Activated CD4-positive, alpha-beta T cell treated with anti-CD3 and anti-CD28 coated beads, Interleukin-2, amount 10 ng/mL, durations not matched to agents 24 days and 14 days (primary cell): ENCODE measurements at regions not wholly inside any gene's neighbourhood (a gene's known extent, or its start where the extent isn't known, plus 50 kb on each side); places are given as distances from the start of the nearest gene placed in this dataset.

ENCODE experiments used
- DNase-seq: peaks from one replicate; pipeline ENCODE4 v3.0.0; 2022
- H3K27ac Mint-ChIP-seq: one replicate; pipeline ENCODE4 v1.8.0; 2022; ENCODE audit warnings: mild to moderate bottlenecking, mixed read lengths
- H3K27me3 Mint-ChIP-seq: one replicate; pipeline ENCODE4 v1.8.0; 2022; ENCODE audit warnings: mixed read lengths
- H3K36me3 Mint-ChIP-seq: one replicate; pipeline ENCODE4 v1.8.0; 2022; ENCODE audit warnings: low read depth, mild to moderate bottlenecking, mixed read lengths
- H3K4me1 Mint-ChIP-seq: one replicate; pipeline ENCODE4 v1.8.0; 2021; ENCODE audit warnings: mixed read lengths
- H3K4me3 Mint-ChIP-seq: one replicate; pipeline ENCODE4 v1.8.0; 2022; ENCODE audit warnings: mild to moderate bottlenecking, moderate library complexity, mixed read lengths
- H3K9me3 Mint-ChIP-seq: one replicate; pipeline ENCODE4 v1.8.0; 2021; ENCODE audit warnings: mixed read lengths
- intact Hi-C: fragments of 100-400 bp; cut with micrococcal nuclease; formaldehyde crosslinking; loops from one replicate; pipeline ENCODE4 v1.15.1; 2023

- intact Hi-C loops = no loop called here
- Mint-ChIP-seq H3K27me3 (no peaks in the 10 kb centered on the region), H3K27ac (no peak overlapping the region), H3K9me3 (no peaks in the 10 kb centered on the region), H3K4me3 (no peak overlapping the region), H3K36me3 (no peaks in the 10 kb centered on the region), H3K4me1 (no peaks in the 10 kb centered on the region)
- DNase-seq = no peak
These were observed 186.2 kb downstream of the DRD1 start for GRCh38 chr5:175257847-175258194.

- no peak for DNase-seq
- intact Hi-C loops = no loop called here
- Mint-ChIP-seq H3K4me1 (no peaks in the 10 kb centered on the region), H3K9me3 (no peaks in the 10 kb centered on the region), H3K27me3 (no peaks in the 10 kb centered on the region), H3K27ac (no peak overlapping the region), H3K36me3 (no peaks in the 10 kb centered on the region), H3K4me3 (no peak overlapping the region)
These were observed 186.7 kb downstream of the DRD1 start for GRCh38 chr5:175257128-175257846.

- Mint-ChIP-seq H3K9me3 (no peaks in the 10 kb centered on the region), H3K27me3 (no peaks in the 10 kb centered on the region), H3K36me3 (no peaks in the 10 kb centered on the region), H3K27ac (no peak overlapping the region), H3K4me3 (no peak overlapping the region), H3K4me1 (no peaks in the 10 kb centered on the region)
- intact Hi-C loops = no loop called here
- no peak for DNase-seq
These were observed 189.8 kb downstream of the DRD1 start for GRCh38 chr5:175254155-175254554.

GRCh38 chr5:175253597-175253996, 190.4 kb downstream of the DRD1 start:
- H3K27ac Mint-ChIP-seq = no peak overlapping the region
- H3K27me3 Mint-ChIP-seq = no peaks in the 10 kb centered on the region
- H3K9me3 Mint-ChIP-seq = no peaks in the 10 kb centered on the region
- no peak overlapping the region for H3K4me3 Mint-ChIP-seq
- no peaks in the 10 kb centered on the region for H3K36me3 Mint-ChIP-seq
- DNase-seq = no peak
- no peaks in the 10 kb centered on the region for H3K4me1 Mint-ChIP-seq
- intact Hi-C loops = no loop called here

GRCh38 chr5:175252234-175252805, 191.7 kb downstream of the DRD1 start:
- H3K36me3 Mint-ChIP-seq = no peaks in the 10 kb centered on the region
- no peaks in the 10 kb centered on the region for H3K9me3 Mint-ChIP-seq
- H3K4me1 Mint-ChIP-seq = no peaks in the 10 kb centered on the region
- H3K27ac Mint-ChIP-seq = no peak overlapping the region
- H3K4me3 Mint-ChIP-seq = no peak overlapping the region
- intact Hi-C loops = no loop called here
- no peak for DNase-seq
- H3K27me3 Mint-ChIP-seq = peaks cover 3% of the 10 kb centered on the region

GRCh38 chr5:175250426-175250825, 193.6 kb downstream of the DRD1 start:
- Mint-ChIP-seq H3K27me3 (peaks cover 8% of the 10 kb centered on the region), H3K4me1 (peaks cover 5% of the 10 kb centered on the region), H3K27ac (no peak overlapping the region), H3K36me3 (no peaks in the 10 kb centered on the region), H3K9me3 (no peaks in the 10 kb centered on the region), H3K4me3 (no peak overlapping the region)
- intact Hi-C loops = no loop called here
- DNase-seq = no peak

- Mint-ChIP-seq H3K4me3 (no peak overlapping the region), H3K27me3 (peaks cover 9% of the 10 kb centered on the region), H3K9me3 (no peaks in the 10 kb centered on the region), H3K27ac (no peak overlapping the region), H3K36me3 (no peaks in the 10 kb centered on the region), H3K4me1 (peaks cover 5% of the 10 kb centered on the region)
- intact Hi-C loops = no loop called here
- no peak for DNase-seq
These were observed 195.5 kb downstream of the DRD1 start for GRCh38 chr5:175248416-175248905.

GRCh38 chr5:175246889-175247520, 197.0 kb downstream of the DRD1 start:
- H3K9me3 Mint-ChIP-seq = no peaks in the 10 kb centered on the region
- peaks cover 9% of the 10 kb centered on the region for H3K27me3 Mint-ChIP-seq
- intact Hi-C loops = no loop called here
- no peak overlapping the region for H3K27ac Mint-ChIP-seq
- H3K36me3 Mint-ChIP-seq = no peaks in the 10 kb centered on the region
- no peak overlapping the region for H3K4me3 Mint-ChIP-seq
- H3K4me1 Mint-ChIP-seq = peaks cover 5% of the 10 kb centered on the region
- no peak for DNase-seq

- no peaks in the 10 kb centered on the region for H3K36me3 Mint-ChIP-seq
- H3K4me1 Mint-ChIP-seq = peaks cover 5% of the 10 kb centered on the region
- peaks cover 9% of the 10 kb centered on the region for H3K27me3 Mint-ChIP-seq
- H3K9me3 Mint-ChIP-seq = no peaks in the 10 kb centered on the region
- intact Hi-C loops = no loop called here
- no peak overlapping the region for H3K4me3 Mint-ChIP-seq
- H3K27ac Mint-ChIP-seq = no peak overlapping the region
- no peak for DNase-seq
These were observed 197.6 kb downstream of the DRD1 start for GRCh38 chr5:175246242-175246888.

GRCh38 chr5:175243441-175243840, 200.5 kb downstream of the DRD1 start:
- no peak for DNase-seq
- Mint-ChIP-seq H3K4me3 (no peak overlapping the region), H3K27me3 (peaks cover 9% of the 10 kb centered on the region), H3K9me3 (no peaks in the 10 kb centered on the region), H3K4me1 (peaks cover 5% of the 10 kb centered on the region), H3K27ac (no peak overlapping the region), H3K36me3 (no peaks in the 10 kb centered on the region)
- intact Hi-C loops = no loop called here

GRCh38 chr5:175242207-175242606, 201.8 kb downstream of the DRD1 start:
- peaks cover 5% of the 10 kb centered on the region for H3K4me1 Mint-ChIP-seq
- H3K4me3 Mint-ChIP-seq = no peak overlapping the region
- no peaks in the 10 kb centered on the region for H3K36me3 Mint-ChIP-seq
- H3K27ac Mint-ChIP-seq = no peak overlapping the region
- no peaks in the 10 kb centered on the region for H3K9me3 Mint-ChIP-seq
- DNase-seq = no peak
- H3K27me3 Mint-ChIP-seq = peaks cover 7% of the 10 kb centered on the region
- intact Hi-C loops = no loop called here

GRCh38 chr5:175238326-175238725, 205.7 kb downstream of the DRD1 start:
- no peaks in the 10 kb centered on the region for H3K9me3 Mint-ChIP-seq
- H3K27ac Mint-ChIP-seq = no peak overlapping the region
- no peak overlapping the region for H3K4me3 Mint-ChIP-seq
- intact Hi-C loops = no loop called here
- DNase-seq = no peak
- H3K36me3 Mint-ChIP-seq = no peaks in the 10 kb centered on the region
- no peaks in the 10 kb centered on the region for H3K27me3 Mint-ChIP-seq
- no peaks in the 10 kb centered on the region for H3K4me1 Mint-ChIP-seq

GRCh38 chr5:175236176-175236575, 207.8 kb downstream of the DRD1 start:
- Mint-ChIP-seq H3K36me3 (no peaks in the 10 kb centered on the region), H3K27ac (no peak overlapping the region), H3K27me3 (peaks cover 2% of the 10 kb centered on the region), H3K4me3 (no peak overlapping the region), H3K9me3 (no peaks in the 10 kb centered on the region), H3K4me1 (no peaks in the 10 kb centered on the region)
- no peak for DNase-seq
- intact Hi-C loops = no loop called here

- Mint-ChIP-seq H3K27ac (no peak overlapping the region), H3K27me3 (peaks cover 2% of the 10 kb centered on the region), H3K36me3 (no peaks in the 10 kb centered on the region), H3K9me3 (no peaks in the 10 kb centered on the region), H3K4me1 (no peaks in the 10 kb centered on the region), H3K4me3 (no peak overlapping the region)
- intact Hi-C loops = no loop called here
- no peak for DNase-seq
These were observed 208.6 kb downstream of the DRD1 start for GRCh38 chr5:175235251-175235960.
